Ishikawa (cell line): ENCODE measurements at regions not wholly inside any gene's neighbourhood (a gene's known extent, or its start where the extent isn't known, plus 50 kb on each side); places are given as distances from the start of the nearest gene placed in this dataset.

Source experiments
- CREB1 ChIP-seq: IDR thresholded peaks from 2 replicates; pipeline ENCODE4 v1.6.1; 2012; ENCODE audit warnings: low read depth
- EP300 ChIP-seq: IDR thresholded peaks from 2 replicates; pipeline ENCODE4 v1.6.1; 2012; ENCODE audit warnings: borderline replicate concordance
- FOXM1 ChIP-seq: IDR thresholded peaks from 2 replicates; pipeline ENCODE4 v1.6.1; 2012; ENCODE audit warnings: low read depth, borderline replicate concordance
- MAX ChIP-seq: IDR thresholded peaks from 2 replicates; pipeline ENCODE4 v1.6.1; 2012
- TEAD4 ChIP-seq: IDR thresholded peaks from 2 replicates; pipeline ENCODE4 v1.6.1; 2012

GRCh38 chr9:99377790-99378775 lies 156.0 kb downstream of the SEC61B start:
- TF ChIP-seq TEAD4 (no peak), FOXM1 (no peak), CREB1 (no peak), MAX (no peak), EP300 (no peak)
